ENCODE measurements at regions not wholly inside any gene's neighbourhood (a gene's known extent, or its start where the extent isn't known, plus 50 kb on each side); places are given as distances from the start of the nearest gene placed in this dataset.

DNA sequence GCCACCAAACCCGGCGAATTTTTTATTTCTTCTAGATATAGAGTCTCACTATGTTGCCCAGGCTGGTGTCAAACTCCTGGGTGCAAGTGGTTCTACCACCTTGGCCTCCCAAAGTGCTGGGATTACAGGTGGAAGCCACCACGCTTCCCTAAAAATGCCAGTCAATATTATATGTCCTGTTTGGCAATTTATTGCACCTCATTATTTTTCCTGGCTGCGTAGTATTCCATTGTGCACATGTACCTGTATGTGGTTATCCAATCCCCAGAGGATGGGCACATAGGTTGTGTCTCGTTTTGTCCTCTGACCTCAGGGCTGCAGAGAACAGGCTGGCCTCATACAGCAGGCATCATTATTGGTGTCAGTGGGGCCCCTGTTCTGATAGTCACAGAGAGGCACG, 181.7 kb downstream of the C9orf50 start:
- in situ Hi-C loops (cut with MboI; ENCODE audit: low sequenced_read_pairs) (no loop called here), intact Hi-C loops (cut with micrococcal nuclease) (no loop called here), dilution Hi-C loops (cut with HindIII; ENCODE audit: low sequenced_read_pairs, unreplicated experiment) (no loop called here)
- Histone ChIP-seq H3K18ac (ENCODE audit: low read depth, low read length) (no peak overlapping the region), H2AFZ (replicated peaks; ENCODE audit: low read length, poor library complexity) (no peak overlapping the region), H3K9me3 (ENCODE audit: control insufficient read depth, insufficient read depth, low read length) (peaks cover 3% of the 10 kb centered on the region; the same call in 1 of the 2 replicates), H3K4me2 (ENCODE audit: low read depth, low read length) (no peak overlapping the region), H3K79me1 (ENCODE audit: low read depth in 1 of 2, low read length in 2 of 2) (no peaks in the 10 kb centered on the region), H2BK5ac (ENCODE audit: low read depth, low read length, poor library complexity, severe bottlenecking) (no peak overlapping the region), H3K14ac (replicated peaks; ENCODE audit: low read depth, low read length) (no peak overlapping the region), H4K20me1 (ENCODE audit: insufficient read depth, low read length) (no peaks in the 10 kb centered on the region), H4K8ac (ENCODE audit: low read depth in 2 of 2, low read length in 2 of 2) (no peak overlapping the region), H3K9me1 (ENCODE audit: insufficient read depth, low read length) (no peaks in the 10 kb centered on the region), H2BK120ac (ENCODE audit: low read depth, low read length) (no peak overlapping the region), H3K27ac (ENCODE audit: insufficient read depth, low read length) (no peak overlapping the region), H3K27me3 (ENCODE audit: control insufficient read depth, insufficient read depth, low read length) (peaks cover 15% of the 10 kb centered on the region; the same call in 1 of the 2 replicates), H2BK20ac (ENCODE audit: low read depth, low read length) (no peak overlapping the region), H3K23ac (ENCODE audit: low read depth, low read length) (no peak overlapping the region; the same call in 1 of the 2 replicates), H3K36me3 (ENCODE audit: control insufficient read depth, insufficient read depth, low read length) (no peaks in the 10 kb centered on the region), H3K4me1 (ENCODE audit: control insufficient read depth, insufficient read depth, low read length) (peaks cover 11% of the 10 kb centered on the region; the same call in 1 of the 2 replicates), H3K4ac (ENCODE audit: low read depth, low read length) (no peak overlapping the region), H3K56ac (ENCODE audit: extremely low read depth, insufficient read depth, low read length) (no peak overlapping the region), H3K4me3 (ENCODE audit: insufficient read depth, low read depth, low read length) (no peak overlapping the region), H3K9ac (ENCODE audit: low read depth, low read length) (no peak overlapping the region), H4K91ac (ENCODE audit: insufficient read depth, low read depth, low read length) (no peak overlapping the region), H2BK15ac (ENCODE audit: low read depth, low read length) (no peak overlapping the region), H2AK9ac (replicated peaks; ENCODE audit: low read depth, low read length, poor library complexity) (no peak overlapping the region), H4K5ac (ENCODE audit: low read depth, low read length) (no peak overlapping the region), H2AK5ac (ENCODE audit: low read depth, low read length) (no peak overlapping the region)
- no TSS peak for BruUV-seq (replicated peaks)
- DNase-seq (no peak), ATAC-seq (ENCODE audit: low read depth) (no peak)
- ChIA-PET POLR2A (ENCODE audit: unreplicated experiment) (no interaction called here), CTCF (no interaction called here)
- 74% methylated on average over 4 of the region's 6 CpGs; no CpG with 5 or more reads in 1 of the 2 experiments for WGBS, 2 experiments (ENCODE audit: extremely low coverage in 2 of 2, insufficient read length in 1 of 2)
- TF ChIP-seq RAD21 (IDR thresholded peaks at IDR 0.05; ENCODE audit: low read length) (no peak), MAZ (IDR thresholded peaks at IDR 0.05; ENCODE audit: borderline replicate concordance, low read depth, low read length) (no peak), SMC3 (IDR thresholded peaks at IDR 0.05; ENCODE audit: low read depth, low read length) (no peak)
- TF ChIP-seq, protein P1, sequence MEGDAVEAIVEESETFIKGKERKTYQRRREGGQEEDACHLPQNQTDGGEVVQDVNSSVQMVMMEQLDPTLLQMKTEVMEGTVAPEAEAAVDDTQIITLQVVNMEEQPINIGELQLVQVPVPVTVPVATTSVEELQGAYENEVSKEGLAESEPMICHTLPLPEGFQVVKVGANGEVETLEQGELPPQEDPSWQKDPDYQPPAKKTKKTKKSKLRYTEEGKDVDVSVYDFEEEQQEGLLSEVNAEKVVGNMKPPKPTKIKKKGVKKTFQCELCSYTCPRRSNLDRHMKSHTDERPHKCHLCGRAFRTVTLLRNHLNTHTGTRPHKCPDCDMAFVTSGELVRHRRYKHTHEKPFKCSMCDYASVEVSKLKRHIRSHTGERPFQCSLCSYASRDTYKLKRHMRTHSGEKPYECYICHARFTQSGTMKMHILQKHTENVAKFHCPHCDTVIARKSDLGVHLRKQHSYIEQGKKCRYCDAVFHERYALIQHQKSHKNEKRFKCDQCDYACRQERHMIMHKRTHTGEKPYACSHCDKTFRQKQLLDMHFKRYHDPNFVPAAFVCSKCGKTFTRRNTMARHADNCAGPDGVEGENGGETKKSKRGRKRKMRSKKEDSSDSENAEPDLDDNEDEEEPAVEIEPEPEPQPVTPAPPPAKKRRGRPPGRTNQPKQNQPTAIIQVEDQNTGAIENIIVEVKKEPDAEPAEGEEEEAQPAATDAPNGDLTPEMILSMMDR (conservative IDR thresholded peaks at IDR 0.05; ENCODE audit: low read depth, low read length): no peak
